GM21737 (cell line): ENCODE measurements at regions not wholly inside any gene's neighbourhood (a gene's known extent, or its start where the extent isn't known, plus 50 kb on each side); places are given as distances from the start of the nearest gene placed in this dataset.
"Not testable (repeated sequence)": the region's sequence is repeated elsewhere in the genome, so short reads cannot be mapped to it uniquely, and the experiment has no call there.

Experiments
- ATAC-seq: cut with Tn5 transposase; IDR thresholded peaks from one replicate; pipeline ENCODE4 v1.9.1; 2021; ENCODE audit warnings: mild to moderate bottlenecking, moderate library complexity; ENCODE audit not compliant: unreplicated experiment

DNA sequence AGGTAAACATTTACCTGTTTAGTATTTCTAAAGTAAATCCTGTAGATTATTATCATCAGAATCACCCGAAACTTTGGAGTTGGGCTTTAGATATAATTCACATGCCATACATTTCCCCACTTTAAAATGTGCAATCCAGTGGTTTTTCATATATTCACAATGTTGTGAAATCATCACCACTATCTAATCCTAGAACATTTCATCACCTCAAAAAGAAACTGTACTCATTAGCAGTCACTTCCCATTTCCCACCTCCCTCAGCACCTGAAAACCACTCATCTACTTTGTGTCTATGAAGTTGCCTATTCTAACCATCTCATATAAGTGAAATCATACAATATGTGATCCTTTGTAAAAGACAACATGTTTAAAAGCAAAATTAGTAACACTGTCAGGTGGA is 182.6 kb downstream of the FZD1 start:
- ATAC-seq = no peak

DNA sequence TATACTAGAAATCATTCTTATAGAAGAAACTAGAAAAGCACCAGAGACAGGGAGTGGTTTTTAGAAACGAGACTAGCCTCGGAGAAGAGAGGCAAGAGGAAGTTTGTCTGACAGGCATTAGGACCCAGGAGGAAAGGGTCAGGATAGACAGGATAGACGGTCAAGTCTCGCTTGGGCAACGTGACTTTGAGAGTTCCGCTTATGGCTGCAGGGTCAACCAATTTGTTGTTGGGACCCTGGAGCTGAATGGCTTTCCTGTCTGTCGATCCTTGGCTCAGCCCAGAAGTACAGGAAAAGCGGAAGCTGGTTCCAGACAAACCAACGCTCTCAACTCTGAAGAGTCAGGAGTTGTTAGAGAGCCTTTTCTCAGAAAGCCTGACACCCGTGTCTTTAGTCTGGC is 191.2 kb downstream of the FZD1 start:
- no peak for ATAC-seq

DNA sequence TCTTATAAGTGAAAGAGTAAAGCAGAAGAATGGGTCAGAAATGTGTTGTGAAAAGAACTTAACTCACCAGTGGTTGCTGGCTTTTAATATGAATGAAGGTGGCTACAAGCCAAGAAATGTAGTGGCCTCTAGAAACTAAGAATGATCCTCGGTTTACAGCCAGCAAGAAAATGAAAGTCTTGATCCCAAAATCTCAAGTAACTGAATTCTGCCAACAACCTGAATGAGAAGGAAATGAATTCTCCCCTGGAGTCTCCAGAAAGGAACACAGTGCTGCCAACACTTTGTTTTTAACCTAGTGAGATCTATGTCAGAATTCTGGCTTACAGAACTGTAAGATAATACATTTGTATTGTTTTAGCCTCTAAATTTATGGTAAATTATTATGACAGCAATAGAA is 193.0 kb downstream of the FZD1 start:
- no peak for ATAC-seq

DNA sequence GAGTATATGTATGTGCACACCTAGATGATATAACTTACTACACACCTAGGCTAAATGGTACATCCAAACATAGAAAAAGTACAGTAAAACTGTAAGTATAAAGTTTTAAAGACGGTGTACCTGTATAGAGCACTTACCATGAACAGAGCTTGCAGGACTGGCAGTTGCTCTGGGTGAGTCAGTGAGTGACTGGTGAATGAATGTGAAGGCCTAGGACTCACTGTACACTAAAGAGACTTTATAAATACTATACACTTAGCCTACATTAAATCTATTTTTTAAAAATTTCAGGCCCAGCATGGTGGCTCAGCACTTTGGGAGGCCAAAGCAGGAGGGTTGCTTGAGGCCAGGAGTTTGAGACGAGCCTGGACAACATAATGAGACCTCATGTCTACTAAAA is 195.3 kb downstream of the FZD1 start:
- ATAC-seq = no peak

DNA sequence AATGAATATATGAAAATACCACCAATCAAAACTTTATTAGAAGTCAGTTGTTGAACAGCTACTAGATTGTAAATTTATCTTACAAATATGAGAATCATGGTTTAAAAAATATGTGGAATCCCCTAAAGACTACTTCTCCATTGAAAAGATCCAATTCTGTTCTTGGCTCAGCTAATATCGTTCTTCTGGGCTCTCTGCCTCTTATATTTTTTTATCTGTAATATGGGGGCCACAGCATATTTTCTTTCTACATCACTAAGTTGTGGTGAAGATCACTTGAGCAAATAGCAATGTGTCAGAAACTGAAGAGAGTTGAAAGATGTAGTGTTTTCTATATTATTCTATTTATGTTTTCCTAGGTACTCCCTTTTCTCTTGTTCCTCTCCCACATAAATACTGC is 198.1 kb downstream of the FZD1 start:
- no peak for ATAC-seq

DNA sequence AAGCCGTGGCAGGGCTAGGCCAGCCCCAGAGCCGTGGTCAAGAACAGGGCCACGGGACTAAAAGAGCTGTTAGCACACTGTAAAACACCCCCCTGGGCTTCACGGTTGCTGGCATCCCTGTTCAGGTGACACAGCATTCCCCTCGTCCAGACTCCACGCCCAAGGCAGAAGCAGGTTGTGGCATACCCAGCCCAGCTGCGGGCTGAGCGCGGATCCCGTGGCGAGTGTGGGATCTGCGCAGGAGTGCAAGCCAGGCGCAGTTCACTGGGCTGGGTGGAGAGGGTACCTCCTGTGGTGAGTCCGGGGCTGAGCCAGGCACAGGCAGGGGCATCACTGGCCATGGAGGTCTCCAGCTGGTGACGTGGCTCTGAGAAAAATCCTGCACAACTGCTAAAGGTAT is 199.1 kb downstream of the FZD1 start:
- ATAC-seq = no peak

DNA sequence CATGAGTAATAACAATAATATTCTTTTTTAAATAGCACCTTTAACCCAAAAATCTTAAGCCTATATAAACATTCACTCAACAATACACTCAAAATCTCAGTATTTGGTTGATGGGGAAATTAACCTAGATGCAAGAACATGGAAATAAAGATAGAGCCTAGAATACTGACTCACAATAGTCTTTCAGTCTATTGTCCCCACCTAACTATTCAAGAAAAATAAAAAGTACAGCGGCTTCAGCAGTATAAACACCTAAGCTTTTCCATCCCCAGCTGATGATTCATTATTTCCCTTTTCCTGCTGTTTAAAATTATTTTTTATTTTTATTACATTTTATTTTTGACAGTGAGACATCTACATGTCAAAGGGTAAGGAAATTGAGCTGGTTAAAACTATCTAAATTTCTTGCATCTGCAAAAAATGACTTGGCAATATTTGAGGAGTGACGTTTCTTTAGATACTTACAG is 201.4 kb downstream of the FZD1 start:
- ATAC-seq = no peak

DNA sequence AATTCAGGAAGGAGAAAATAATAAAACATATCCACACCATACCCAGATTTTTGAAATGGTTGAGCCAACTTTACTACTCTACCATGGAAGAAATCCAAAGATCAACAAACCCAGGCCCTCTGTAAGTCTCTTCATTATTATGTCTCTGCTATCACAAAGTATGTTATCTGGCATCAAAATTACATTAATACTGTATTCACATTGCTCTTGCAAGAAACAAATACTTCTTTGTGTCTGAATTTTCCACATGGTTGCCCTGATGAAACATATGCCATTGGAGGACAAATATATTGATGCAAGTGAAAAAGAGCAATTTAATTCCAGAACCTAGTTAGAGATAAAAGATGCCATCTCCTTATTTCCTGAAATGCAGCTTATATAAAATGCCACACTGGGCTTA is 204.0 kb downstream of the FZD1 start:
- ATAC-seq = no peak

DNA sequence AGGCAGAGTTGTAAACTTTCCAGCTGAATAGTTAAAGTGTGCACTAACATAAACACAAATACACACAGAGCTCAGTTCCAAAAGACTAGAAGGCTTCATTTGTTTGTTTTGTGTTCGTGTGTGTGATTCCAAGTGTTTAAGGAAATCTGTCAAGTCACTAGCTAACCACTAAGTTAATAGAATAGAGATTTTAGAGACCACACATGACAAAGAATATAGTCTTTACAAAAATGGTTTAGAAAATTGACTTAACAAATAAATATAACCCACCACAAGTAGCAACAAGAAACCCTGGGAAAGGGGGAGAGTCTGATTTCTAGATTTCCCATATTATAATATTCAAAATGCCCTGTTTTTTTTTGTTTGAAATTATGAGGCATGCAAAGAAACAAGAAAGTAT is 209.4 kb downstream of the FZD1 start:
- no peak for ATAC-seq

DNA sequence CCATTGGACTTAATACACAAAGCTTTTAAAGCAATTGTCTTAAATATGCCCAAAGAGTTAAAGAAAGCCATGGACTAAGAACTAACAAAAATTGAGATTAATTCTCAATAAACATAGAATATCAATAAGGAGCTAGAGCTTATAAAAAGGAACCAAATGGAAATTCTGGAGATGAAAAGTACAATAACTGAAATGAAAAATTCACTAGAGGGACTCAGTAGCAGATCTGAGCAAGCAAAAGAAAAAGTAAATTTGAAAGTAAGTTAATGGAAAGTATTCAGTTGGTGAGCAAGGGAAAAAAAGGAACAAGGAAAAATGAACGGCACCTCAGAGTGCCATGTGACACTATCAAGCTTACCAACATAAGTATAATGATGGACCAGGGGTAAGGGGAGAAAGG is 209.8 kb downstream of the FZD1 start:
- no peak for ATAC-seq

DNA sequence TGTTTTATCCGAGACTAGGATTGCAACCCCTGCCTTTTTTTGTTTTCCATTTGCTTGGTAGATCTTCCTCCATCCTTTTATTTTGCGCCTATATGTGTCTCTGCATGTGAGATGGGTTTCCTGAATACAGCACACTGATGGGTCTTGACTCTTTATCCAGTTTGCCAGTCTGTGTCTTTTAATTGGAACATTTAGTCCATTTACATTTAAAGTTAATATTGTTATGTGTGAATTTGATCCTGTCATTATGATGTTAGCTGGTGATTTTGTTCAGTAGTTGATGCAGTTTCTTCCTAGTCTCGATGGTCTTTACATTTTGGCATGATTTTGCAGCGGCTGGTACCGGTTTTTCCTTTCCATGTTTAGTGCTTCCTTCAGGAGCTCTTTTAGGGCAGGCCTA is 216.2 kb downstream of the FZD1 start:
- not testable (repeated sequence) for ATAC-seq

DNA sequence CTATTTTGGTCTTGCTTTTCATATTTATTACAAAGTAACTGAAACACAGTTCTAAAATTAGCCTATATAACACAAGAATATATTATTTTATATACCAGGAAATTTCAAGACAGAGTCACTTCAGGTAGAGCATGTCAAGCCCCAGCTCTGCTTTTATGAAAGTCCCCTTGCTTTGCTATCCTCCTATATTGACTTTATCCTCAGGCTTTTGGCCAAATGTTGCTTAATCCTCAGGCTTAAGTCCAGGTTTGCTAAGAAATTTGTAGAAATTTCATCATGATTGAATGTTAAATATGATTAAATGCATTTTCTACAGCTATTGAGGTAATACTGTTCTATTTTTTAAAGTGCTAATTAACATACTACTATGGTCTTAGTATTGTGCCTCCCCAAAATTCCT is 227.6 kb downstream of the FZD1 start:
- no peak for ATAC-seq

DNA sequence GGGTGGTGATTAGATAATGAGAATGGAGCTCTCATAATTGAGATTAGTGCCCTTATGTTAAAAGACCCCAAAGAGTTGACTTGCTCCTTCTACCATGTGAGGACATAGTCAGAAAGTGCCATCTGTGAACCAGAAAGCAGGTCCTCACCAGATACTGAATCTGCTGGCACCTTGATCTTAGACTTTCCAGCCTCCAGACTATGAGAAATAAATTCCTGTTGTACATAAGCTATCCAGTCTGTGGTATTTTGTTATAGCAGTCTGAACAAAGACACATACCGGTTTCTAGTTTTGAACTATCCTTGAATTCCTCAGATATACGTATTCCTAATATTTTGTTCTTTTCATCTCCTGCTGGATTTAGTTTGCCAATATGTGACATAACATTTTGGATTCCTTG is 228.1 kb downstream of the FZD1 start:
- ATAC-seq = no peak

DNA sequence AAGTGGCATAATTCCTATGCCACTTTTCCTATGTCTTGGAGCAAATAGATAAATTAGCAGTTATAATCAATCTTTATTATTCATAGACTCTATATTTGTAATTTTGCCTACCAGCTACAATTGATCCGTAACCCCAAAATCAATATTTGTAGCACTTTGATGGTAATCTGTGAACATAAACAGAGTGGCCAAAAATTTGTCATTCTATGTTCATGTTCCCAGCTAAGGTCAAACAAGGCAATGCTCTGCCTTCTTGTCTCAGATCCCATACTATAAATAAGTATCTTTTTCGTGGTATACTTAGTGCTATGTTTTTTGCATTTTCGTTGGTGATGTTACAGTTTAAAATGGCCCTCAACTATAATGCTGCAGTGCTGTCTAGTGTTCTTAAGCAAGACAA is 228.5 kb downstream of the FZD1 start:
- no peak for ATAC-seq

DNA sequence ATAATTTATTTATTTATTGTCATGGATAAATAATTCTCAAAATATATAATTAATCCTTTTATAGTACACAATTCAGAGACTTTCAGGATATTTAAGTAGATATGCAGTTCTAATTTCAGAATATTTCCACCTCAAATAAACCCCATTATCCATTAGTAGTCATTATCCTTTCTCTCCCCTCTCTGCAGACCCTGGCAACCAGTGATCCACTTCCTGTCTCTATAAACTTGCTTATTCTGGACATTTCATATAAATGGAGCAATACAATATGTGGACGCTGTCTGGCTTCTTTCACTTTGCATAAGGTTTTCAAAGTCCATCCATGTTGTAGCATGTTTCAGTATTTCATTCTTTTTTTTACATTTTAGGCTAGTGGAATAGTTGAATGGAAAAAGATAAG is 230.2 kb downstream of the FZD1 start:
- no peak for ATAC-seq

DNA sequence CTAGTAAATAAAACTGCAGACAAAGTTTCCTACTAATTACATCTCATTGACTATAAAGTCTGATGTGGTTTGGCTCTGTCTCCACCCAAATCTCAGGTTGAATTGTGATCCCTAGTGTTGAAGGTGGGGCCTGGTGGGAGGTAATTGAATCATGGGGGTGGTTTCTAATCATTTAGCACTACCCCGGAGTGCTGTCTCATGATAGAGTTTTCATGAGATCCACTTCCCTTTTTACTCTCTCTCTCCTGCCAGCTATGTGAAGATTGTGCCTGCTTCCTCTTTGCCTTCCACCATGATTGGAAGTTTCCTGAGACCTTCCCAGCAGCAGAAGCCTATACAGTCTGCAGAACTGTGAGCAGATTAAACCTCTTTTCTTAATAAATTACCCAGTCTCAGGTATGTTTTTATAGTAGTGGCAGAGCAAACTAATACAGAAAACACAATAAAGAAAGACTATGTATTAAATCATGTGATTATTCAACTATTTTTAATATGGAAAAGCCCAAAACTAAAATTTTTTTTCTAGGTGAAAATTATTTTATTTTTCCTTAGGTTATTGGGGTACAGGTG is 232.1 kb downstream of the FZD1 start:
- no peak for ATAC-seq

DNA sequence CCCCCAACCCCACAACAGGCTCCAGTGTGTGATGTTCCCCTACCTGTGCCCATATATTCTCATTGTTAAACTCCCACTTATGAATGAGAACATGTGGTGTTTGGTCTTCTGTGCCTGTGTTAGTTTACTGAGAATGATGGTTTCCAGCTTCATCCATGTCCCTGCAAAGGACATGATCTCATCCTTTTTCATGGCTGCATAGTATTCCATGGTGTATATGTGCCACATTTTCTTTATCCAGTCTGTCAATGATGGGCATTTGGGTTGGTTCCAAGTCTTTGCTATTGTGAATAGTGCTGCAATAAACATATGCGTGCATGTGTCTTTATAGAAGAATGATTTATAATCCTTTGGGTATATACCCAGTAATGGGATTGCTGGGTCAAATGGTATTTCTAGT is 233.0 kb downstream of the FZD1 start:
- ATAC-seq = not testable (repeated sequence)

DNA sequence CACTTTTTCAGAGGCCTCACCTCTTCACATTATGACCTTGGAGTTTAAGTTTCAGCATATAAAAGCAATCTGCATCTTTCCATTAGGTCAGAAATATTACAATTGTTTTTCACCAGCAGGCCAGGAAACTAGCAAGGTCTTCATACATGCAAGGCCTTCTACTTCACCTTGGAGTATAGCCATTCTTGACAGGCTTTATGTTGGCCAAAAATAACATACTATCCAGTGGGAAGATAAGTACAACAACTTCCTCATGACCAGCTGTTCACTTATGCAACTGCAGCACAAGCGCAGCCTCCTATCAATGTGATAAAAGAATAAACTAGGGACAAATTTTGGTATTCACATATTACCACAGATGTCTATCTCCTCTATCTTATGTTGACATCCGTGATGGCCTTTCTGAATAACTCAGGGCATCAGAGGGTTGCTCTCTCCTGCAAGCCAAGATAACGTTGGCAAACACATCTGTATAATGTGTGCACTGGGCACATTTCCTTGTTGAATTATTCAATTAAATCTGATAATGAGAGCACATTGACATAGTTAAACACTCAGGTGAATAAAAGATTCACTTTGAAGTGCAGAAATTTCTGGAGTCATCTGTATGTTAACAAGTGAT is 239.8 kb downstream of the FZD1 start:
- ATAC-seq = no peak

DNA sequence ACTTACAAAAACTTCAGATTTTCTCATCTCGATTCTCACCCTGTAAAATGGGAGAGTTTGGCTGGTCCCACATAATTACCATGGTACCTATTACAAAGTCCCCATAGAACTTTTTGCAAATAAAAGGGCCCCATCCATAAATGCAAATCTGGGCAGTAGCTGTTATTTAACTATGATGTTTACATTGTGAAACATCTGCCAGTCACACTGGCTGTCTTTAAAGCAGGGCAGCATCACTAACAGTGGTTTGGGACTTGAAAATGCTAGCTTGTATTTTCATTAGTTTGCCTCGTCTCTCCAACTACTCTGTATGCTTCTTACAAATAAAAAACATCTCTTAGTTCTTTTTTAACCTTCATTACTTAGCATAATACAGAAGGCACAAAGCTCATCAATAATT is 240.7 kb downstream of the FZD1 start:
- ATAC-seq = no peak

DNA sequence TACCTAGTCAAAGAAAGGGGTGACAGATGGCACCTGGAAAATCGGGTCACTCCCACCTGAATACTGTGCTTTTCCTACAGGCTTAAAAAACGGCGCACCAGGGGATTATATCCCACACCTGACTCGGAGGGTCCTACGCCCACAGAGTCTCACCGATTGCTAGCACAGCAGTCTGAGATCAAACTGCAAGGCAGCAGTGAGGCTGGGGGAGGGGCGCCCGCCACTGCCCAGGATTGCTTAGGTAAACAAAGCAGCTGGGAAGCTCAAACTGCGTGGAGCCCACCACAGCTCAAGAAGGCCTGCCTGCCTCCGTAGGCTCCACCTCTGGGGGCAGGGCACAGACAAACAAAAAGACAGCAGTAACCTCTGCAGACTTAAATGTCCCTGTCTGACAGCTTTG is 242.7 kb downstream of the FZD1 start:
- ATAC-seq = not testable (repeated sequence)

DNA sequence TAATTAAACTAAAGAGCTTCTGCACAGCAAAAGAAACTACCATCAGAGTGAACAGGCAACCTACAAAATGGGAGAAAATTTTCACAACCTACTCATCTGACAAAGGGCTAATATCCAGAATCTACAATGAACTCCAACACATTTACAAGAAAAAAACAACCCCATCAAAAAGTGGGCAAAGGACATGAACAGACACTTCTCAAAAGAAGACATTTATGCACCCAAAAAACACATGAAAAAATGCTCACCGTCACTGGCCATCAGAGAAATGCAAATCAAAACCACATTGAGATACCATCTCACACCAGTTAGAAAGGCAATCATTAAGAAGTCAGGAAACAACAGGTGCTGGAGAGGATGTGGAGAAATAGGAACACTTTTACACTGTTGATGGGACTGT is 247.6 kb downstream of the FZD1 start:
- not testable (repeated sequence) for ATAC-seq

DNA sequence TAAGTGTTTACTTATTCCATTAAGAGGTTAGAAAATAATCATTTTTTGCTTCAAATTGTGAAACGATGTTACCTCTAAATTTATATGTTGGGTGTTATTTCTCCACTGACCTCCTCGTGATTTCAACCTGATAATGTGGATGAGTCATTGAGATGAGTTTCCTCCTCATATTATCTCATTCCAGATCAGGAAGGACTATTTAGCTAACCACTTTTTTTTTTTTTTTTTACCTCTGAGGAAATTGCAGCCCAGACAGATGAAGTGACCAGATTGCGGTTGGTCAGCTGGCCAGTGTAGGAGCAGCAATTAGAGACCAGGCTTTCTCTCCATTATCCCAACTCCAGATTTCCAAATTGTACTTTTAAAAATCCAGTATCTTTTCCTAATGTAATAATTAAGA is 248.7 kb downstream of the FZD1 start:
- ATAC-seq = no peak

DNA sequence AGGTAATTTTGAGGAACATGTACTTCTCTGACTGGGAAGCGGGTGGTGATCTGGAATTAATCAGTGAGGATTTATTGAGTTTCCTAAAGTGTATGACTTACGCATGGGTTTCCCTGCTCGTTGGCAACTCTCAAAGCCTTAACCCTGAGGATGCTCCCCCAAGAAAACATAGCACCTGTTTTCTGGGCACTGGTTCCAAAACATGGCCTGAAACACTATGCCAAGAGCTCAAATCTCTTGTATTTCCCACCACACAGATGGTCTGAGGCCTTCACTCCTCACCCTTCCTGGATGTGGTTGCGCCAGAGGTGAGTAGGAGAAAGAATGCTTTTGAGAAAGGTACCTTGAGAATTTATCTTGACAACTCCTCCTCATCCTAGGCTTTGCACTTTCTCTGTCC is 250.4 kb downstream of the FZD1 start:
- no peak for ATAC-seq
